DOHH2 (cell line): ENCODE measurements at regions not wholly inside any gene's neighbourhood (a gene's known extent, or its start where the extent isn't known, plus 50 kb on each side); places are given as distances from the start of the nearest gene placed in this dataset.
"Not testable (repeated sequence)": the region's sequence is repeated elsewhere in the genome, so short reads cannot be mapped to it uniquely, and the experiment has no call there.

Experiments used
- EZH2phosphoT487 ChIP-seq: fragments of 200-600 bp; sonication (generic); IDR thresholded peaks from 2 replicates; pipeline ENCODE4 v1.6.1; 2017; ENCODE audit warnings: borderline replicate concordance, mild to moderate bottlenecking, antibody characterized with exemption, low read length, moderate library complexity, mixed read lengths
- TF ChIP-seq, protein P1 (sequence below): fragments of 200-600 bp; sonication (generic); IDR thresholded peaks from one replicate; pipeline ENCODE4 v1.5.1; 2014; ENCODE audit warnings: antibody characterized with exemption, mild to moderate bottlenecking, low read depth, low read length; ENCODE audit not compliant: poor library complexity, severe bottlenecking

DNA sequence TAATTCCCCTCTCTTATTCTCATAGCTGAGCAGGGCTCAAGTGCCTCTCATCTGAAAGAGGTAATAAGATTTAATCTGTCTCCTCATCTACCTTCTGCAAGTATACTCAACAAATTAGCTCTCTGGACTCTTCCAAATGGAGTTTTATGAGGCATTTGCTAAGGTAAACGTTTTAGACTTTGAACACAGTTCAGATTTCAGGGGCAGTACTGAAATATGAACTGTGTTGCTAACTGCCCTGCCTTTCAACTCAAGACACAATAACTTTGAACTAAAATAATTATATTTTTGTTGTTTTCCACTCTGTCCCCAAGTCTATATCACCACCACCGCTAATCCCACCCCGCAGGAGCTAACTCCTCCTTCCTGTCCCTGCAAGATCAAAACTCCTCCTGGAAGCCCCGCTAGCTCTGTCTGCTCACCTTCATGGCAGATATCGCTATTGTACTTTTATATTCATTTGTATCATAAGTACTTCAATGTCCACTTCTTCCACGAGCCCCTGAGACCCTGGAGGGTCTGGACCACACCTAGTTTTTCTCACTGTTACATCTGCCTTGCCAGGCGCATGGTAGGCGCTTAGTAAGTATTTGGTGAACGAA, 90.7 kb upstream of the DRD5 start:
- TF ChIP-seq, protein P1, sequence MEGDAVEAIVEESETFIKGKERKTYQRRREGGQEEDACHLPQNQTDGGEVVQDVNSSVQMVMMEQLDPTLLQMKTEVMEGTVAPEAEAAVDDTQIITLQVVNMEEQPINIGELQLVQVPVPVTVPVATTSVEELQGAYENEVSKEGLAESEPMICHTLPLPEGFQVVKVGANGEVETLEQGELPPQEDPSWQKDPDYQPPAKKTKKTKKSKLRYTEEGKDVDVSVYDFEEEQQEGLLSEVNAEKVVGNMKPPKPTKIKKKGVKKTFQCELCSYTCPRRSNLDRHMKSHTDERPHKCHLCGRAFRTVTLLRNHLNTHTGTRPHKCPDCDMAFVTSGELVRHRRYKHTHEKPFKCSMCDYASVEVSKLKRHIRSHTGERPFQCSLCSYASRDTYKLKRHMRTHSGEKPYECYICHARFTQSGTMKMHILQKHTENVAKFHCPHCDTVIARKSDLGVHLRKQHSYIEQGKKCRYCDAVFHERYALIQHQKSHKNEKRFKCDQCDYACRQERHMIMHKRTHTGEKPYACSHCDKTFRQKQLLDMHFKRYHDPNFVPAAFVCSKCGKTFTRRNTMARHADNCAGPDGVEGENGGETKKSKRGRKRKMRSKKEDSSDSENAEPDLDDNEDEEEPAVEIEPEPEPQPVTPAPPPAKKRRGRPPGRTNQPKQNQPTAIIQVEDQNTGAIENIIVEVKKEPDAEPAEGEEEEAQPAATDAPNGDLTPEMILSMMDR: not testable (repeated sequence)
- not testable (repeated sequence) for TF ChIP-seq EZH2phosphoT487
